ENCODE measurements at regions not wholly inside any gene's neighbourhood (a gene's known extent, or its start where the extent isn't known, plus 50 kb on each side); places are given as distances from the start of the nearest gene placed in this dataset.

DNA sequence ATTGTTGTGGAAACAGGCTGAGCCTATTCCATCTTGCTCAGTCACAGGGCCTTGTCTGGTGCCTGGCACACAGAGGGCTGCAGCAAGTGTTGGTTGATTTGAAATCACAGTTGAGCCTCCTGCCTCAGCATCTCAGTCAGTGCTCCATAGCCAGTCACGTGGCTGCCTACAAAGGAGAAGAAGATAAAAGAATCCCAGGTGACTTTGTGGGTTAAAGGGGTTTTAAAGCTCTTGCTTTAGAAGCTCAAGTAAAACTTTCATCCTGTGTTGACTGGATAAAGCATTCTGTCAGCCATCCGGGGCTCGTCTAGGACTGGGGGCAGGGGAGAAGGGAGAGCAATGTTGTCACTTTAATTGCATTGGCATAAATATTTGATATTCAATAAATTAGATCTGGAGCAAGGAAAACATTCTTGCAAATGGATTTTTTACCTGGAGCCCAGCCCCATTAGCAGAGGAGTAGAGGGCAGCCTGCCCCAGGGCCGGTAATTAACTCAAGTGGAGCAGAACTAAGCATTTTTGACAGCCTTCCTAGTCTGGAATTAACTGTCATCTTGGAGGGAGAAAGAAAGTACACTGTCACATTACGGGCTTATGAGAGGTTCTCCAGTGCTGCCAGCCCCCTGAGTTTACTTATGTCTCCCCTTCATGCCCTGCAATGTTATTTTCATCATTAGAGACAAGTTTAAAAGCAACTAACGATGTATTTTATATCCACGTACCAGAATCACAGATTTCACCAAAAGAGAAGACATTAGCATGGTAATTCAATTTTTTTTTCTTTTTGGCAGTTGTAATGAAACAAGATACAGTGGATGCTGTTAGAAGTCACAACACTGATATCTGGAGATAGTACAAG lies 71.7 kb upstream of the GTSF1L start (continued):
- no peak for TF ChIP-seq ZNF18 (CRISPR knock-in tag; IDR thresholded peaks at IDR 0.05; ENCODE audit: insufficient replicate concordance)
- TF ChIP-seq, protein P1, sequence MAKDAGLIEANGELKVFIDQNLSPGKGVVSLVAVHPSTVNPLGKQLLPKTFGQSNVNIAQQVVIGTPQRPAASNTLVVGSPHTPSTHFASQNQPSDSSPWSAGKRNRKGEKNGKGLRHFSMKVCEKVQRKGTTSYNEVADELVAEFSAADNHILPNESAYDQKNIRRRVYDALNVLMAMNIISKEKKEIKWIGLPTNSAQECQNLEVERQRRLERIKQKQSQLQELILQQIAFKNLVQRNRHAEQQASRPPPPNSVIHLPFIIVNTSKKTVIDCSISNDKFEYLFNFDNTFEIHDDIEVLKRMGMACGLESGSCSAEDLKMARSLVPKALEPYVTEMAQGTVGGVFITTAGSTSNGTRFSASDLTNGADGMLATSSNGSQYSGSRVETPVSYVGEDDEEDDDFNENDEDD (CRISPR knock-in tag; IDR thresholded peaks at IDR 0.05; ENCODE audit: borderline replicate concordance): no peak
- TF ChIP-seq, protein P2, sequence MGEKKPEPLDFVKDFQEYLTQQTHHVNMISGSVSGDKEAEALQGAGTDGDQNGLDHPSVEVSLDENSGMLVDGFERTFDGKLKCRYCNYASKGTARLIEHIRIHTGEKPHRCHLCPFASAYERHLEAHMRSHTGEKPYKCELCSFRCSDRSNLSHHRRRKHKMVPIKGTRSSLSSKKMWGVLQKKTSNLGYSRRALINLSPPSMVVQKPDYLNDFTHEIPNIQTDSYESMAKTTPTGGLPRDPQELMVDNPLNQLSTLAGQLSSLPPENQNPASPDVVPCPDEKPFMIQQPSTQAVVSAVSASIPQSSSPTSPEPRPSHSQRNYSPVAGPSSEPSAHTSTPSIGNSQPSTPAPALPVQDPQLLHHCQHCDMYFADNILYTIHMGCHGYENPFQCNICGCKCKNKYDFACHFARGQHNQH (CRISPR knock-in tag; IDR thresholded peaks at IDR 0.05): no peak

- DNase-seq (ENCODE audit: low spot score) (no peak), FAIRE-seq (no peak), ATAC-seq (no peak)
- no peaks in the 10 kb centered on the region for H4K20me1 ChIP-seq (ENCODE audit: insufficient read depth, low read length)
- no peak overlapping the region for H3K4me2 ChIP-seq (ENCODE audit: low read depth, low read length)
- ChIA-PET CTCF (ENCODE audit: low intra/inter-chr PET ratio, low total read pairs) (no interaction called here), POLR2A (no interaction called here)
- H3K9ac ChIP-seq (ENCODE audit: insufficient read depth, low read depth, low read length): no peak overlapping the region
- in situ Hi-C loops (cut with HindIII; ENCODE audit: extremely low pct_ligation_motif_present, low pct_unique_long_range_greater_than_20kb) (no loop called here), intact Hi-C loops (cut with micrococcal nuclease; ENCODE audit: unreplicated experiment) (no loop called here)
- no peak overlapping the region for H3K4me3 ChIP-seq (replicated peaks in 1 of 3; ENCODE audit: insufficient read depth in 1 of 3, low read depth in 2 of 3, low read length in 3 of 3)
- H3K36me3 ChIP-seq (replicated peaks in 1 of 2; ENCODE audit: control insufficient read depth in 1 of 2, insufficient read depth in 2 of 2, low read length in 2 of 2): no peaks in the 10 kb centered on the region
- no peaks in the 10 kb centered on the region for H3K9me3 ChIP-seq (ENCODE audit: low read length)
- no peak overlapping the region for H2AFZ ChIP-seq (ENCODE audit: low read length)
- no peaks in the 10 kb centered on the region for H3K4me1 ChIP-seq (ENCODE audit: insufficient read depth, low read length)
- H3K27ac ChIP-seq (ENCODE audit: extremely low read length, insufficient read depth, low read length): no peak overlapping the region
- whole genome bisulfite sequencing (ENCODE audit: low lambda C conversion rate): 24% methylated on average over 2 of the region's 2 CpGs
- peaks cover 0 to 20% of the 10 kb centered on the region in 2 experiments; a peak in 3 of 5 replicates for H3K27me3 ChIP-seq (ENCODE audit: control insufficient read depth in 1 of 2, insufficient read depth in 2 of 2, low read length in 2 of 2)
- no peaks in the 10 kb centered on the region for H3K79me2 ChIP-seq (ENCODE audit: insufficient read depth, low read length)
- BruUV-seq (replicated peaks): no TSS peak
- TF ChIP-seq CHD2 (IDR thresholded peaks at IDR 0.05; ENCODE audit: low read depth, low read length) (no peak), SCMH1 (CRISPR knock-in tag; IDR thresholded peaks at IDR 0.05; ENCODE audit: borderline replicate concordance) (no peak), GRHL1 (CRISPR knock-in tag; conservative IDR thresholded peaks at IDR 0.05) (no peak), ZNF207 (IDR thresholded peaks at IDR 0.05; ENCODE audit: borderline replicate concordance) (no peak), ATAD3A (CRISPR knock-in tag; IDR thresholded peaks at IDR 0.05) (no peak), ZNF367 (CRISPR knock-in tag; IDR thresholded peaks at IDR 0.05; ENCODE audit: borderline replicate concordance) (no peak), ZBTB4 (CRISPR knock-in tag; IDR thresholded peaks at IDR 0.05; ENCODE audit: borderline replicate concordance) (no peak), TEAD3 (CRISPR knock-in tag; optimal IDR thresholded peaks at IDR 0.05; ENCODE audit: borderline replicate concordance) (no peak), ZNF292 (CRISPR knock-in tag; IDR thresholded peaks at IDR 0.05; ENCODE audit: borderline replicate concordance, low read depth) (no peak), AGO2 (optimal IDR thresholded peaks at IDR 0.05; ENCODE audit: low read depth, low read length) (no peak)
Measured at GRCh38 chr20:43794326-43794725, 67.5 kb upstream of the GTSF1L start.

Data from HepG2 (cell line).